ENCODE measurements at regions not wholly inside any gene's neighbourhood (a gene's known extent, or its start where the extent isn't known, plus 50 kb on each side); places are given as distances from the start of the nearest gene placed in this dataset.

DNA sequence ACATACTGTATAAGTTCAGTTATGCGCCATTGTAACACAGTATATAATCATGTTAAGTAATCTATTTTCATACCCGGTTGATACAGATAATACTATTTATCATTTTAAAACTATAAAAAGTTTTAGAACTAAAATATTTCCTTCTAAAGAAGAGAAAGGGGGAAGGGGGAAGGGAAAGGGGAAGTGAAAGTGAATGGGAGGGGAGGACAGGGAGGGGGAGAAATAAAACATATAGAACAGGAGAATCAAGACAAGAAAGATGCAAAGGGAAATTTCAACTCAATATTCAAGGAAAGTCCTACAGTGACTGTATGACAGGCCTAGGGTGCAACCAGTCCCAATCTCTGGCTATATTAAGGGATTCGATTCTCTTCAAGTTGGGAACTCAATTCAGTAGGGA lies 1278.8 kb downstream of the MAT2B start:
- Mint-ChIP-seq H3K9me3 (no peaks in the 10 kb centered on the region), H3K4me3 (no peak overlapping the region), H3K4me1 (no peaks in the 10 kb centered on the region), H3K27ac (no peak overlapping the region), H3K27me3 (ENCODE audit: low read depth) (no peaks in the 10 kb centered on the region), H3K36me3 (no peaks in the 10 kb centered on the region)
- POLR2A ChIA-PET = no interaction called here
- TF ChIP-seq, protein P1, sequence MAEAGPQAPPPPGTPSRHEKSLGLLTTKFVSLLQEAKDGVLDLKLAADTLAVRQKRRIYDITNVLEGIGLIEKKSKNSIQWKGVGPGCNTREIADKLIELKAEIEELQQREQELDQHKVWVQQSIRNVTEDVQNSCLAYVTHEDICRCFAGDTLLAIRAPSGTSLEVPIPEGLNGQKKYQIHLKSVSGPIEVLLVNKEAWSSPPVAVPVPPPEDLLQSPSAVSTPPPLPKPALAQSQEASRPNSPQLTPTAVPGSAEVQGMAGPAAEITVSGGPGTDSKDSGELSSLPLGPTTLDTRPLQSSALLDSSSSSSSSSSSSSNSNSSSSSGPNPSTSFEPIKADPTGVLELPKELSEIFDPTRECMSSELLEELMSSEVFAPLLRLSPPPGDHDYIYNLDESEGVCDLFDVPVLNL (CRISPR knock-in tag; IDR thresholded peaks at IDR 0.05; ENCODE audit: borderline replicate concordance, low read depth) = no peak
- TF ChIP-seq SMAD4 (CRISPR knock-in tag; IDR thresholded peaks at IDR 0.05) = no peak
- no peak for TF ChIP-seq ELF4 (CRISPR knock-in tag; IDR thresholded peaks at IDR 0.05; ENCODE audit: low read depth)
- TF ChIP-seq, protein P2, sequence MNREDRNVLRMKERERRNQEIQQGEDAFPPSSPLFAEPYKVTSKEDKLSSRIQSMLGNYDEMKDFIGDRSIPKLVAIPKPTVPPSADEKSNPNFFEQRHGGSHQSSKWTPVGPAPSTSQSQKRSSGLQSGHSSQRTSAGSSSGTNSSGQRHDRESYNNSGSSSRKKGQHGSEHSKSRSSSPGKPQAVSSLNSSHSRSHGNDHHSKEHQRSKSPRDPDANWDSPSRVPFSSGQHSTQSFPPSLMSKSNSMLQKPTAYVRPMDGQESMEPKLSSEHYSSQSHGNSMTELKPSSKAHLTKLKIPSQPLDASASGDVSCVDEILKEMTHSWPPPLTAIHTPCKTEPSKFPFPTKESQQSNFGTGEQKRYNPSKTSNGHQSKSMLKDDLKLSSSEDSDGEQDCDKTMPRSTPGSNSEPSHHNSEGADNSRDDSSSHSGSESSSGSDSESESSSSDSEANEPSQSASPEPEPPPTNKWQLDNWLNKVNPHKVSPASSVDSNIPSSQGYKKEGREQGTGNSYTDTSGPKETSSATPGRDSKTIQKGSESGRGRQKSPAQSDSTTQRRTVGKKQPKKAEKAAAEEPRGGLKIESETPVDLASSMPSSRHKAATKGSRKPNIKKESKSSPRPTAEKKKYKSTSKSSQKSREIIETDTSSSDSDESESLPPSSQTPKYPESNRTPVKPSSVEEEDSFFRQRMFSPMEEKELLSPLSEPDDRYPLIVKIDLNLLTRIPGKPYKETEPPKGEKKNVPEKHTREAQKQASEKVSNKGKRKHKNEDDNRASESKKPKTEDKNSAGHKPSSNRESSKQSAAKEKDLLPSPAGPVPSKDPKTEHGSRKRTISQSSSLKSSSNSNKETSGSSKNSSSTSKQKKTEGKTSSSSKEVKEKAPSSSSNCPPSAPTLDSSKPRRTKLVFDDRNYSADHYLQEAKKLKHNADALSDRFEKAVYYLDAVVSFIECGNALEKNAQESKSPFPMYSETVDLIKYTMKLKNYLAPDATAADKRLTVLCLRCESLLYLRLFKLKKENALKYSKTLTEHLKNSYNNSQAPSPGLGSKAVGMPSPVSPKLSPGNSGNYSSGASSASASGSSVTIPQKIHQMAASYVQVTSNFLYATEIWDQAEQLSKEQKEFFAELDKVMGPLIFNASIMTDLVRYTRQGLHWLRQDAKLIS (CRISPR knock-in tag; IDR thresholded peaks at IDR 0.05; ENCODE audit: borderline replicate concordance) = no peak
- no peak for TF ChIP-seq NFATC4 (CRISPR knock-in tag; IDR thresholded peaks at IDR 0.05)
- TF ChIP-seq, protein P3, sequence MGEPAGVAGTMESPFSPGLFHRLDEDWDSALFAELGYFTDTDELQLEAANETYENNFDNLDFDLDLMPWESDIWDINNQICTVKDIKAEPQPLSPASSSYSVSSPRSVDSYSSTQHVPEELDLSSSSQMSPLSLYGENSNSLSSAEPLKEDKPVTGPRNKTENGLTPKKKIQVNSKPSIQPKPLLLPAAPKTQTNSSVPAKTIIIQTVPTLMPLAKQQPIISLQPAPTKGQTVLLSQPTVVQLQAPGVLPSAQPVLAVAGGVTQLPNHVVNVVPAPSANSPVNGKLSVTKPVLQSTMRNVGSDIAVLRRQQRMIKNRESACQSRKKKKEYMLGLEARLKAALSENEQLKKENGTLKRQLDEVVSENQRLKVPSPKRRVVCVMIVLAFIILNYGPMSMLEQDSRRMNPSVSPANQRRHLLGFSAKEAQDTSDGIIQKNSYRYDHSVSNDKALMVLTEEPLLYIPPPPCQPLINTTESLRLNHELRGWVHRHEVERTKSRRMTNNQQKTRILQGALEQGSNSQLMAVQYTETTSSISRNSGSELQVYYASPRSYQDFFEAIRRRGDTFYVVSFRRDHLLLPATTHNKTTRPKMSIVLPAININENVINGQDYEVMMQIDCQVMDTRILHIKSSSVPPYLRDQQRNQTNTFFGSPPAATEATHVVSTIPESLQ (CRISPR knock-in tag; IDR thresholded peaks at IDR 0.05) = no peak
- TF ChIP-seq FOXK1 (CRISPR knock-in tag; IDR thresholded peaks at IDR 0.05) = no peak
- TF ChIP-seq, protein P4, sequence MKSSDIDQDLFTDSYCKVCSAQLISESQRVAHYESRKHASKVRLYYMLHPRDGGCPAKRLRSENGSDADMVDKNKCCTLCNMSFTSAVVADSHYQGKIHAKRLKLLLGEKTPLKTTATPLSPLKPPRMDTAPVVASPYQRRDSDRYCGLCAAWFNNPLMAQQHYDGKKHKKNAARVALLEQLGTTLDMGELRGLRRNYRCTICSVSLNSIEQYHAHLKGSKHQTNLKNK (CRISPR knock-in tag; IDR thresholded peaks at IDR 0.05) = no peak
- no peak for TF ChIP-seq ZNF416 (CRISPR knock-in tag; IDR thresholded peaks at IDR 0.05)
- TF ChIP-seq, protein P5, sequence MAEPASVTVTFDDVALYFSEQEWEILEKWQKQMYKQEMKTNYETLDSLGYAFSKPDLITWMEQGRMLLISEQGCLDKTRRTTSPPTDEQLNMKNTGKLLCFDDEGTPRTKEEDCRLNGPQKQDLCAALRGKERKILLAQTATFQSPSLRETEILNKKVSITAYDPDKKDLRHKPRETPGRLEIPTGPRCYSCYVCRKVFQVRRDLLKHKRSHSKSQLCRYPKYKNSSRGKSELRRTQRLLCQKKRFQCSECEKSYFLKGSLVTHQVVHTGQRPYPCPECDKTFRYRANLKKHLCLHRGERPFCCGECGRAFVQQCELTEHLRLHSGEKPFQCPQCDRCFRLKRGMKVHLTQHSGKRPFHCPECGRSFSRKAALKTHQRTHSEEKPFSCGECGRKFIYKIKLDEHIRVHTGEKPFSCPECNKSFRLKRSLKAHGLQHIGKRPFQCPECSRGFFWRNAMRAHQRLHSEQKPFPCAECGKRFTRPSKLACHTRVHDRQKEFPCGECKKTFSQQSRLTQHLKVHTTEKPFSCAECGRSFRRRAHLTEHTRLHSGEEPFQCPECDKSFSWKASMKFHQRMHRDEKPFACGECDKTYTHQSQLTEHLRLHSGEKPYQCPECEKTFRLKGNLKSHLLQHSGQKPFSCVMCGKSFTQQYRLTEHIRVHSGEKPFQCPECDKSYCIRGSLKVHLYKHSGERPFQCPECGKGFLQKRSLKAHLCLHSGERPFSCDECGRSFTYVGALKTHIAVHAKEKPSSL (CRISPR knock-in tag; conservative IDR thresholded peaks at IDR 0.05) = no peak
- TF ChIP-seq, protein P6, sequence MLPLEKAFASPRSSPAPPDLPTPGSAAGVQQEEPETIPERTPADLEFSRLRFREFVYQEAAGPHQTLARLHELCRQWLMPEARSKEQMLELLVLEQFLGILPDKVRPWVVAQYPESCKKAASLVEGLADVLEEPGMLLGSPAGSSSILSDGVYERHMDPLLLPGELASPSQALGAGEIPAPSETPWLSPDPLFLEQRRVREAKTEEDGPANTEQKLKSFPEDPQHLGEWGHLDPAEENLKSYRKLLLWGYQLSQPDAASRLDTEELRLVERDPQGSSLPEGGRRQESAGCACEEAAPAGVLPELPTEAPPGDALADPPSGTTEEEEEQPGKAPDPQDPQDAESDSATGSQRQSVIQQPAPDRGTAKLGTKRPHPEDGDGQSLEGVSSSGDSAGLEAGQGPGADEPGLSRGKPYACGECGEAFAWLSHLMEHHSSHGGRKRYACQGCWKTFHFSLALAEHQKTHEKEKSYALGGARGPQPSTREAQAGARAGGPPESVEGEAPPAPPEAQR (CRISPR knock-in tag; IDR thresholded peaks at IDR 0.05) = no peak
- TF ChIP-seq, protein P7, sequence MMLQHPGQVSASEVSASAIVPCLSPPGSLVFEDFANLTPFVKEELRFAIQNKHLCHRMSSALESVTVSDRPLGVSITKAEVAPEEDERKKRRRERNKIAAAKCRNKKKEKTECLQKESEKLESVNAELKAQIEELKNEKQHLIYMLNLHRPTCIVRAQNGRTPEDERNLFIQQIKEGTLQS (CRISPR knock-in tag; conservative IDR thresholded peaks at IDR 0.05) = no peak
- TF ChIP-seq, protein P8, sequence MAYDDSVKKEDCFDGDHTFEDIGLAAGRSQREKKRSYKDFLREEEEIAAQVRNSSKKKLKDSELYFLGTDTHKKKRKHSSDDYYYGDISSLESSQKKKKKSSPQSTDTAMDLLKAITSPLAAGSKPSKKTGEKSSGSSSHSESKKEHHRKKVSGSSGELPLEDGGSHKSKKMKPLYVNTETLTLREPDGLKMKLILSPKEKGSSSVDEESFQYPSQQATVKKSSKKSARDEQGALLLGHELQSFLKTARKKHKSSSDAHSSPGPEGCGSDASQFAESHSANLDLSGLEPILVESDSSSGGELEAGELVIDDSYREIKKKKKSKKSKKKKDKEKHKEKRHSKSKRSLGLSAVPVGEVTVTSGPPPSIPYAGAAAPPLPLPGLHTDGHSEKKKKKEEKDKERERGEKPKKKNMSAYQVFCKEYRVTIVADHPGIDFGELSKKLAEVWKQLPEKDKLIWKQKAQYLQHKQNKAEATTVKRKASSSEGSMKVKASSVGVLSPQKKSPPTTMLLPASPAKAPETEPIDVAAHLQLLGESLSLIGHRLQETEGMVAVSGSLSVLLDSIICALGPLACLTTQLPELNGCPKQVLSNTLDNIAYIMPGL (CRISPR knock-in tag; IDR thresholded peaks at IDR 0.05) = no peak
- TF ChIP-seq NFE2L1 (CRISPR knock-in tag; IDR thresholded peaks at IDR 0.05) = no peak
- TF ChIP-seq ZBTB21 (CRISPR knock-in tag; IDR thresholded peaks at IDR 0.05; ENCODE audit: borderline replicate concordance) = no peak
- TF ChIP-seq, protein P9, sequence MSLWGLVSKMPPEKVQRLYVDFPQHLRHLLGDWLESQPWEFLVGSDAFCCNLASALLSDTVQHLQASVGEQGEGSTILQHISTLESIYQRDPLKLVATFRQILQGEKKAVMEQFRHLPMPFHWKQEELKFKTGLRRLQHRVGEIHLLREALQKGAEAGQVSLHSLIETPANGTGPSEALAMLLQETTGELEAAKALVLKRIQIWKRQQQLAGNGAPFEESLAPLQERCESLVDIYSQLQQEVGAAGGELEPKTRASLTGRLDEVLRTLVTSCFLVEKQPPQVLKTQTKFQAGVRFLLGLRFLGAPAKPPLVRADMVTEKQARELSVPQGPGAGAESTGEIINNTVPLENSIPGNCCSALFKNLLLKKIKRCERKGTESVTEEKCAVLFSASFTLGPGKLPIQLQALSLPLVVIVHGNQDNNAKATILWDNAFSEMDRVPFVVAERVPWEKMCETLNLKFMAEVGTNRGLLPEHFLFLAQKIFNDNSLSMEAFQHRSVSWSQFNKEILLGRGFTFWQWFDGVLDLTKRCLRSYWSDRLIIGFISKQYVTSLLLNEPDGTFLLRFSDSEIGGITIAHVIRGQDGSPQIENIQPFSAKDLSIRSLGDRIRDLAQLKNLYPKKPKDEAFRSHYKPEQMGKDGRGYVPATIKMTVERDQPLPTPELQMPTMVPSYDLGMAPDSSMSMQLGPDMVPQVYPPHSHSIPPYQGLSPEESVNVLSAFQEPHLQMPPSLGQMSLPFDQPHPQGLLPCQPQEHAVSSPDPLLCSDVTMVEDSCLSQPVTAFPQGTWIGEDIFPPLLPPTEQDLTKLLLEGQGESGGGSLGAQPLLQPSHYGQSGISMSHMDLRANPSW (CRISPR knock-in tag; conservative IDR thresholded peaks at IDR 0.05; ENCODE audit: low read depth) = no peak
- no peak for TF ChIP-seq FOXP1 (CRISPR knock-in tag; IDR thresholded peaks at IDR 0.05; ENCODE audit: borderline replicate concordance)
- no peak for TF ChIP-seq GRHL2 (CRISPR knock-in tag; IDR thresholded peaks at IDR 0.05; ENCODE audit: insufficient replicate concordance, severe bottlenecking)
- TF ChIP-seq TP53 (CRISPR knock-in tag; IDR thresholded peaks at IDR 0.05) = no peak
- TF ChIP-seq ATF1 (CRISPR knock-in tag; IDR thresholded peaks at IDR 0.05) = no peak
- CTCF ChIA-PET = no interaction called here
- DNase-seq (ENCODE audit: low spot score) = no peak
- no peak for ATAC-seq
